Breast epithelium (tissue), 3 donors: ENCODE measurements at regions not wholly inside any gene's neighbourhood (a gene's known extent, or its start where the extent isn't known, plus 50 kb on each side); places are given as distances from the start of the nearest gene placed in this dataset.

Source experiments
- POLR2A ChIP-seq: fragments of 450-650 bp; IDR thresholded peaks from one replicate; pipeline ENCODE4 v1.6.1; 2016; ENCODE audit warnings: antibody characterized with exemption, mild to moderate bottlenecking, moderate library complexity
- POLR2AphosphoS5 ChIP-seq, 3 donors: sonication (generic); formaldehyde crosslinking; IDR thresholded peaks; one replicate each; pipeline ENCODE4 v1.6.1; 2017; ENCODE audit warnings: antibody characterized with exemption in 3 of 3
- TF ChIP-seq, protein P1 (sequence below), 3 donors: fragments of 450-650 bp; IDR thresholded peaks; one replicate each; pipeline ENCODE4 v1.5.1; 2016 to 2017; ENCODE audit warnings: antibody characterized with exemption in 3 of 3, mild to moderate bottlenecking in 3 of 3, moderate library complexity in 3 of 3

DNA sequence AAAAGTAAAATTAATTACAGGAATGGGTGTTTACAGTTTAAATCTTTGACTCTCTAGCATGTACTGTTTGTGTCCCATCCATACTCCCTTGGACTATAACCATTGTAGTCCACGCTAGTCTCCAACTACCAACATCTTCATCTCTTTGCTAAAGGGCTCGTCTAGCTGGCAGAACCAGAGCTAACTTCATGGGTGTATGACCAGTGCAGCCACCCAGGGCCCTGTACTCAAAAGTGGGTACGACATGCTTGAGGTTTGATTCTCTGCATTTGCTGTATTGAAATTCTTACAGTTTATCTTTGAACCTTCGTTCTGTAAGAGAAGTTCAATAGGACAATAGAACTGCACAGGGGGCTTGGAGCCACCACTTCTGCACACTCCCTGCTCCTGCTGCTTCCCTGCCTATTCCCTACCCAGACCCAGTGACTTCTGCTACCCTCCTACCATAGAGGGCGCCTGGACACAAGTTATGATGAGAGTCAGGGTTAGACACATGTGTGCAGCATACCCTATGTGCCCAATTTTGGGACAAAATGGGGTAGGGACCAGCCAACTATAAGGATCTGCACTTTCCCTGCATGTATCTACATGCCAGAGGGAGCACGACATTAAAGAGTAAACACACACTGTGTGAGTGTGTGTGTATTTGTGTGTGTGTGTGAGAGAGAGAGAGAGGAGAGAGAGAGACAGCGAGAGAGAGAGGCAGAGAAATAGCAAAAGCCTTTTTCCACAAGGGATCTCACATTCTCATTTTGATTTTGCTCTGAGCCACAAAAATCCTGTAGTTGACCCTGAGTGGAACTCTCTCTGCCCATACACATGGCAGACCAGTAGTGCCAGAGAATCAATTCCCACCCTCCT is 59.0 kb upstream of the NECTIN3 start:
- TF ChIP-seq, protein P1, sequence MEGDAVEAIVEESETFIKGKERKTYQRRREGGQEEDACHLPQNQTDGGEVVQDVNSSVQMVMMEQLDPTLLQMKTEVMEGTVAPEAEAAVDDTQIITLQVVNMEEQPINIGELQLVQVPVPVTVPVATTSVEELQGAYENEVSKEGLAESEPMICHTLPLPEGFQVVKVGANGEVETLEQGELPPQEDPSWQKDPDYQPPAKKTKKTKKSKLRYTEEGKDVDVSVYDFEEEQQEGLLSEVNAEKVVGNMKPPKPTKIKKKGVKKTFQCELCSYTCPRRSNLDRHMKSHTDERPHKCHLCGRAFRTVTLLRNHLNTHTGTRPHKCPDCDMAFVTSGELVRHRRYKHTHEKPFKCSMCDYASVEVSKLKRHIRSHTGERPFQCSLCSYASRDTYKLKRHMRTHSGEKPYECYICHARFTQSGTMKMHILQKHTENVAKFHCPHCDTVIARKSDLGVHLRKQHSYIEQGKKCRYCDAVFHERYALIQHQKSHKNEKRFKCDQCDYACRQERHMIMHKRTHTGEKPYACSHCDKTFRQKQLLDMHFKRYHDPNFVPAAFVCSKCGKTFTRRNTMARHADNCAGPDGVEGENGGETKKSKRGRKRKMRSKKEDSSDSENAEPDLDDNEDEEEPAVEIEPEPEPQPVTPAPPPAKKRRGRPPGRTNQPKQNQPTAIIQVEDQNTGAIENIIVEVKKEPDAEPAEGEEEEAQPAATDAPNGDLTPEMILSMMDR (IDR thresholded peaks at IDR 0.05) = no peak
- TF ChIP-seq POLR2AphosphoS5 (IDR thresholded peaks at IDR 0.05) (no peak), POLR2A (no peak)
